GM21360 (cell line): ENCODE measurements at regions not wholly inside any gene's neighbourhood (a gene's known extent, or its start where the extent isn't known, plus 50 kb on each side); places are given as distances from the start of the nearest gene placed in this dataset.

Experiments
- ATAC-seq: cut with Tn5 transposase; IDR thresholded peaks from one replicate; pipeline ENCODE4 v1.9.1; 2021; ENCODE audit warnings: mild to moderate bottlenecking, moderate library complexity; ENCODE audit not compliant: unreplicated experiment

DNA sequence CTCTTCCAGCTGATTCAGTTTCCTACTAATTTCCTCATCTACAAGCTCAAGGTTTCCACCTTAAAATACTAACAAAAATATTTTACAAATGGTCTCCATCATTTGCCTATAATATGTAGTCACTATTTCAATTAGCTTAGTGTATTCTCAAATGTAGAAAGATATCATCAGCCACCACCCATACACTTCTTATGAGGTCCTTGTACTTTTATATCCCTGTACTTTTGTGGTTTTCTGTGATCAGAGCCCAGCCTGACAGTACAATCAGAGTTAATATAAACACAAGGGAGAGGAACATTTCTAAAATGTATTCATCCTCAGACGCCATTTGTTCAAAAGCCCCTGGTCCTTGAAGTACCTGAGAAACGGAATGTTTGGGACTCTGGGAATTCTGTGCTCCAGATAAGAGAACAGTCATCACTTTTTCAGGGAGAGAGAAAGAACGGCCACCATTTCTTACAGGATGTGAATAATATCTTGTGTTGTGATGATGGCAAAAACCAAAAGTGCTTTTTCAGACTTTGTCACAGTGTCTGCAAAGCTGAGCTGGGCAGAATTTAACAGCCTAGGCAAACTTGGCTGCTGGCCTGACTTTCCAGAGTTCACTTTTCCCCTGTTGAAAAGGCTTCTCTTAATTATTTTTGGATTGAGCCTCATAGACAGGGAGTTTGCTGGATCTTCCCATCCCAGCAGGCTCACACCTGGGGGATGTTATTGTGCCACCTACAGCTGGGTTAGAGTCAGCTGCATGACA lies 361.7 kb upstream of the ACVR2A start:
- ATAC-seq: no peak

DNA sequence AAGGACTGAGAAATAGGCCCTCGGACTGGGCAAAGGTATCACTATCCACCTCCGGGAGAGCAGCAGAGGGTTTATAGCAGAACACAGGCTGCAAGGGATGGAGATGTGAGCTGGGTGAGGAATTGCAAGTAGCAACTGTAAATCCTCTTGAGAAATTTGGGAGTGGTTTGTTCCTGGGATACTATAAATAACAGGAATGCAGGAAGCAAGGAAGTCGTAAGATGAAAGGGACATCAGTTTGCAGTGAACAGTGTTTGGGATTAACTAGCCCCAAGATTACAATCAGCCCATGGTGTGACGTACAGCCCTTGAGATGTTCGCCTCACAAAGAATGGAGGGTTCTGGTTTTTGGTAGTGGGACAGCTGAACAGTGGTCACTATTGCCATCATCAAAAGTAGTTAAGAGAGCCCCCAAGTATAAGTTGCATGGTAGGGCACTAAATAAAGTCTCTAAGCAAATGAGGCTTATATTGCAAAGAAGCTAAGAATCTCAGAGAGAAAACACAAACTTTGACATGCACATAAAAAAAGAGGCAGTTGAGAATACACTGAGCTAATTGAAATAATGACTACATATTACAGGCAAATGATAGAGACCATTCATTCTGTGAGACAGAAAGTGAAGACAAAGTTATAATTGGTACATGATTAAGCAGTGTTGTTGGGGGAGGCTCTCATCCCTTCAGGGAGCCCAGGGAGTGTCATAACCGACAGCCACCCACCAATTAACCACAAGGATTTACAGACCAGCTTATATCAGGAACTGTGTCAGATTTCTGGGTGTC lies 362.5 kb upstream of the ACVR2A start:
- no peak for ATAC-seq

DNA sequence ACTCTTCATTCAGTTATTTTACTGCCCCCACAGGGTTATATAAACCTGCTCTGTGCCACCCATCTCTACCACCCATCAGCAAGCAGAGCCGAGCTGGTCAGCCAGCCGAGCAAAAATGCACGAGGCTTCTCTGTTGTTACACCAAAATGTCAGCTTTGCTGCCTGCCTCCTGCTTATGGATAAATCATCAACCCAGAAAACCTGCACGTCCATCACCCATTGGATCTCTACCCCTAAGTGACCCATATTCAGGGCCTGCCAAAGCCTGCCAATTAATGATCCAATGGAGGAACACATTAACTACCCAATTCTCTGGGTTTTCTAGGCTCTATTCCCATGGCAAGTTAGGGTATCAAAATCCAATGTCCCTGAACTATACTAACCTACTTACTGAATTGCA lies 365.5 kb upstream of the ACVR2A start:
- no peak for ATAC-seq

DNA sequence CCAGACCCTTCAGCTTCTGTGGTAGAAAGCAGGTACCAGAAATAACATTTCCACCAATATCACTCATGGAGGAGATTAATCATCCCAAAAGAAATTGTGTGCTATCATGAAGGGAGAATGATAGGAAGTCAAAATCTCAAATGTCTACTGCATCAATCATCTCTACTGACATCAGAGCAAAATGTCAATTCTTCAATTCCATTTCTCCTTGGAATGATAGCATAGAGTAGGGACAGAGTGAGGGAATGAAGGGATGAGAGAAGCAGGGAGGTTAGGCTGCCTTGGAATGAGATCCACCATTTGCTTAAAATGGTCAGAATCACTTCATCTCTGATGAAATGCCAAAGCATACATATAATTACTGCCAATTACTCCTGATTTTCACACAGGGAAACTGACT lies 371.8 kb upstream of the ACVR2A start:
- ATAC-seq: no peak

DNA sequence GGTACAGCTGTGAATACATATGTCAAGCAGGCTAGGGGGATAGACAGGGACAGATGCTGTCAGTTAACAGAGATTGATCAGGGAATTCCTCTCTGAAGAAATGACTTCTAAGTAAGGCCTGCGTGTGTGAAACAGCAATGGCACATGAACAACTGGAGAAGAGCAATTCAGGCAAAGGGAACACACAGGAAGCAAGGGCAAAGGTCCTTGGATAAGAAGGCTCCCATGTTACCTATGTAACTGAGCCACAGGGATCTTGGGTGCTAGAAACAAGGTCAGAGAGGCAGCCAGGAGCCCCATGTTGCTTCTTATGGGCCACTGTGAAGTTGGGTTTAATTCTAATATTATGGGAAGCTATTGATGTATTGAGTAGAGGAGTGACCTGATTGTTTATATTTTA lies 373.7 kb upstream of the ACVR2A start:
- no peak for ATAC-seq

DNA sequence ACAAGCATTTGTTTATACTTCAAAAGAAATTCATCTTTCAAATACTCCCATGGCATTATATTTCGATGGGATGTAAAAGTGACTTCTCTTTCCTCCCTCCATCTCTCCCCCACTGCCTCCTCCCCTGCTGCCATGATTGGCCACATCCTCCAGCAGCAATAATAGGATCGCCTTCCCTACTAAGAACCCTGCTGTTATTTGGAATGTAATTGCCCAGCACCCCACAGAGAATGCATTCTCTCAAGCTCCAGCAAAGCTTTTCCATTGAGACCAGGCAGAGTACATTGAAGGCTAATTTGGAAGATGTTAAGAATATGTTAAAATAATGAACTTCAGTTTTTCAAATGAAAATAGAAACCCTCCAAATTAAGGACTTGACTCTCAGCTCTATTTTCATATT lies 375.4 kb upstream of the ACVR2A start:
- no peak for ATAC-seq

DNA sequence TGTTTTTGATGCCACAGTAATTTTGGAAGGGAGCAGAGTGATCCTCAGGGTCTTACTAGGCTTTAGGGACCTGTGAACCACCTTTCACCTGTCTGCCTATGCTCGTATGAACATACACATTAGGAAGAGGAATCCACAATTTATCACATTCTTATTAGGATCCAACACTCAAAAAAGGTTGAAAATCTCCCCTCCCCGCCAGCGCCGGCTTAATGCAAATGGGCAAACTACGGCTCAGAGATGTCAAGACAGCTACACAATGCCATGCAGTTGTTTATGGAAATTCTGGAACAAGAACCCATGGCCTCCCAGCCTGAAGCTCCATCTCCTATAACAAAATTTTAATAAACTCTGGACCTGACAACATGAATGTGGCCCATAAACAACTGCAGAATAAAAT lies 375.9 kb upstream of the ACVR2A start:
- no peak for ATAC-seq

DNA sequence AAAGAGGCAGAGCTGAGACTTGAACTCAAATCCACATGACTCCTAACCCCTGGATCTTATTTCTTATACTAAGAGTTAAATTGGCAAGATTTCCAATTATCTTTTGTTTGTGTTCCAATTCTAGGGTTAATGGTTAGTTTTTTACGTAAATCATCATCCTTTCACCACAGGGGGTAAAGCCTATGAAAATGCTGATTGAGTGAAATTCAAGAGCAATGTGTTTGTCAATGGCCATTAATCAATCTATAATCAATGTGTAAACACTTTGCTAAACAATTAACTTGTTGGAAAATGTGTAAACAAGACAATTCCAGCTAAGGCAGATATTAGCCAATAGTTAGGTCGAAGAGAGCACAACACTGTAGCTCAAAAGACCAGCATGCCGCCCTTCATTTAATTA lies 376.5 kb upstream of the ACVR2A start:
- no peak for ATAC-seq

DNA sequence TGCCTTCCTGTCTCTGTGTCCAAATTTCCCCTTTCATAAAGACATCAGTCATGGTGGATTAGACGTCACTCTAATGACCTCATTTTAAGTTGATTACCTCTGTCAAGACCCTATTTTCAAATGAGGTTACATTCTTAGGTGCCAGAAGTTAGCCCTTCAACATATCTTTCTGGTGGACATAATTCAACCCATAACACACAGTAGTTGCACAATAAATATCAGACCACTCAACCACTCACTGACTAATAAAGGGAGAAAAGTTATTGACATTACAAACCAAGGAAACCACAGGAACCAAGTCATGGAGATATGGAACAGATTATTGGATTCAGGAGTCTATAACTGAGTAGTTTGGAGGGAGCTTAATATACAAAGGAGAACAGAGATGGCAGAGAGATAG lies 377.4 kb upstream of the ACVR2A start:
- no peak for ATAC-seq

DNA sequence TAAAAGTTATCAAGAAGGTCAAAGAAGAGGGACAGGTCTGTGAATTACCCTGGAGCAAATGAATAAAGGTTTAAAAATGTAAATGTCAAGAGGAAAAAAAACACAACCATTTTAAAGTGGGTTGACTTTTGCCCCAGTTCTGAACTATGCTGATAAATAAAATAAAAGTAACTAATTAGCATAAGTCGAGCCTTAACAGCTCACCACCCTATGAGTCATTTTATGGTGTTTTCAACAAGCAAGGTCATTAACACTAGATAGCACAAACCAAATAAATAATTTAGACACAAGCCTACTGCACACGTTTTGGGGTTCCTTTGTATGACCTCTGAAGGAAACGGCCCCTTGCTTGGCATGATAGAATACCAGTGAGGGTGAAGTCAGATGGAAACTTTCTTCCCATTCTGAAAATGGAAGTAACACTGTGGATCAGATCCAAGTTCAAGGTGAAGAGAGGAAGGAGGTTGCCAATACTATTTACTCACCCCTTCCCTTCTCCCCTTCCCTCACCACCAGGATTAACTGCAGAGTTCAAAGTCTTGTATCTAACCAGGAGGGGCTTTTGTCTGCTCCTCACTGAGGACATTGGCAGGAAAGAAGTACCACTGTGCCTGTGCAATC lies 380.0 kb upstream of the ACVR2A start:
- no peak for ATAC-seq

DNA sequence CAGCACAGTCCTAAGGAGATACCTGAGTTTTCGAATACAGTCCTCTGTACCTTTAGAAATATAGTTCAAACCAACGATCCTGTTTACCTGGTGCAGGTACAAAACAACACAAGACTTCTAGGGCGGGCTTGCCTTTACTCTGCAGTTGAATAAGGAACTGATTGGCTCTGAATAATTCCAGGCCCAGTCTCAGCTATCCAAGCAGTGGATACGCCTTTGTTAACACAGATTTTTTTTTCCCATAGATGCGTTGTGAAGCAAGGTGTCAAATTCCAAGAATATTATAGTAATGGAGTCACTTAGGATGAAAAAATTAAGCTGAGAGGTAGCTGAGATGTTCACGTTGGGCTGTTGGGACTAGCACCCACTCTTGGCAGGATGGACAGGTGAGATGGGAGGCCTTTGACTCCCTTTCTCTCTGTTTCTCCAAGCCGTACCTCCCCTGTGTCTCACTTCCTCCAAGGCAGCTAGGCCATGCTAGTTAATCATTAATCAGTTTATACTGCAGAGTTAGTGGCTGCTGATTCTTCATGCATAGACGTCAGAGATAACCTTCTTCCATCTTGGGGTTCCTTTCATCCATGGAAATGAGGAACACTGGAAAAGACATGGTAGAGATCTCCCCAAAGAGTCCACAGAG lies 380.8 kb upstream of the ACVR2A start:
- no peak for ATAC-seq

DNA sequence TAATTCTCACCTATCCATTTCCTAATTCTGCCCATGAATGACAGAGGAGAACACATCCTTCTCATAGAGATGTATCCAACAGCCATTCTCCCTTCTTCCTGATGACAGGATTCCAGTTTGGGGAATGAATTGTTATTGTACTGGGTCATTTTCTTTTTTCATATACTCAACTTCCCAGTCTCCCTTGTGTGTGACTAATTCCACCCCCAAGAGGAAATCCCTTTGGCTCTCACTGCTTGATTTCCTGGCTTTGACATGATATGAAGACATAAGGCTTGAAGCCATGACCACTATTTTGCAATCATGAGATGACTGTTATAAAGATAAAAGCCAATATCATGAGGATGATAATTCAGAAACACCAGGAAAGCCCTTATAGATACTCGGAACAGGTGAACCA lies 384.7 kb upstream of the ACVR2A start:
- no peak for ATAC-seq

DNA sequence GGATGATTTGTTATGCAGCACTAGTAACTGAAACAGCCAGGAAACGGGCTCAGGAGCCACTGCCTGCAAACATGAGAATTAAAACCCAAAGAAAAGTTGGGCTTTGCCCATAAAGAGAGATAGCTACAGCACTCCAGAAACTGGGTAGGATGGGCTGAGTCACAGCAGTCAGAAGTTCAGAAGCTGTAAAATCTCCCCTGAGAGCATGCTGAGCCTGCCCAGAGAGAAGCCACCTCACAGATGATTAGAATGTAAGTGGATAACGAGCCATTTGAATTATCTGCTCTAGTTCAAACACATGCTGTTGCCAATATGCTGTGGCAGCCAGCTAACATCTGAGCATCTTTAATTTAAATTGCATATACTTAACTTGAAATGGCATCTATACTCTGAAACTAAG lies 388.1 kb upstream of the ACVR2A start:
- ATAC-seq: no peak

DNA sequence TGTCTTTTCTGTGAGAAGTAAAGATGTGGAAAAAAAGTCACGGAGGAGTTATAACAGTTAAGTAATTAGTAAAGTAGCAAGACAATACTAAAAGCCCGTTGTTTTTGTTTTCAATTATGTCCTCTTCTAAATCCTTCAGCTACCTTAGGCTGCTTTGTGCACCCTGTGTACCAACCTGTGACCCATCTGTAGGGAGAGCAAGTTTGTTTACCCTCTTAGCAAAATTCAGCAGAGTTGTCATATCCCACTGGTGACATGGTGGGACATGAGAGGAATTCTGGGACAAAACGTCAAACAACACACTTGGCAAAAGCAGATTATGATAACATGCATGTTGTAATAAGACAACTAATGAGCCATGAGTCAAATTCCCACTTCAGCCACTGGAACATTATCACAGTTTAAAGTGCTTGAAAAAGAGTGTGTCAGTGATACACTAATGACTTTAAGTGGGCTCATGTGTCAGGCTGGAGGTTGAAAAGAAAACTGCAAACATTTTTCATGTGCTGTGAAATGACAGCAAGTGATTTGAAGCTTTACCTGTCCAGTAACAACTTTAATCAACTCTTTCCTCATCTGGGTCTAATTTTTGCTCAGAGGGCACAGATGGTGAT lies 392.8 kb upstream of the ACVR2A start:
- ATAC-seq: no peak

DNA sequence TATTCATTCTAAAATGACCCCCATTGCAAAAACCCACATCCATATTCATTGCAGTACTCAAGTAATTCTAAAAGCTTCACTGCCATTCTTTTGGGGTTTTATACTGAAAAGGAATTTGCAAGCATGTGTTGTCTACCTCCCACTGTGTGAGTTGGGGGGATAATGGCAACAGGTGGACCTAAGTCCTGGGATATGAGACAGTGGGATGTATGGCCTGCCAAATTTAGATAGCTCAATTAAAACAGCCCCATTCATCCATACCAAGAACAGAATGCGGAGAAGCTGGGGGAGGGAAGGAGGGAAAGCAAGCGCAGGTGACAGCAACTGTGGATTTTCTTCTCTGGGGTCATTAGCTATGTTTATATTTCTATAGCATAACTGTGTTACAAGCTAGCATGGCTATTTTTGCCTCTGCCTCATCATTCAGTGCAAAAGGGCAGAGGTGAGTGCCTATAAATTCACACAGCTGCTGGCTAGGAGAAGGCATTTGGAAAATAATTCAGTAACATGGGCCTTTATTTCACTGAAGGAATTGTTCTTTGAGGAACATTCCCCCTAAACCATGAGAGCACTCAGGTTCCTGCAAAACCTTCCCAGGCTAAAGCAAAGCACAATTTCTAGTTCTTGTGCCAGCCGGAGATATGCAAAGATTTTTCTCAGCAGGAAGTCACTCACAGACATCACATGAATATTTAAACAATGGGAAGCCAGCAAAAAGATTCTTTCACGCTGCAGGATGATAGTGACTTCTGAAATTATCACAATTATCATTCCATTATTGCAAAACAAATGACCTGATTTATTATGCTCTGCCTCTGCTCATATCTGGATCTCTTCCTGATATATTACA lies 393.9 kb upstream of the ACVR2A start:
- no peak for ATAC-seq

DNA sequence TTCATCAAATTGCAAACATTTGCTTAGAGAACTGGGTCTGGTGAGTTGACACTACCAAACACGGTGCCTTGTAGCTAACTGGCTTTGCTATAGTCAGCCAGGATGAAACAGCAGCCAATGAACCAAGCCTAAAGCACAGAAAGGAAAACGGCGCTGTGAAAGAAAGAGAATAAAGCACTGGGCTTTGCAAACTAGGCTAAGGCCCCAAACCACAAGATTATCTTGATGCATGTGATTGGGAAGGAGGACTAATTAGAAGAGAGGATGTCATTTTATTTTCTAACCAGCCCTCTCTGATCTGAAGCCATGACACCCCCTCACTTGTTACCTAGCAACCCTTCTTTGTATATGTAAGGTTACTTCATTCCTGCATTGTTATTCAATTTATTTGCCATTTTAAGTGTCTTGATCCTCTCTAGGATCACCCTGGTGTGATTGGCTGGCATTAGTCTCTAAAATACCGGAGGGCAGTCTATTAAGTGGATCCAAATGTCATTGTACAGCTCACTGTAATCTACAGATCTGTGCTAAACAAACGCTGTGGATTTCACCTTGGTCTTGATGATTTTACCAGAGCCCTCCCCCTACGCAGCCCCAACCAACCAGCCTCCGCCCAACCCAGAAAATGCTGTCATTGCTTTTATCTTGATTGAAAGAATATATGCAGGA lies 395.4 kb upstream of the ACVR2A start:
- ATAC-seq: no peak

DNA sequence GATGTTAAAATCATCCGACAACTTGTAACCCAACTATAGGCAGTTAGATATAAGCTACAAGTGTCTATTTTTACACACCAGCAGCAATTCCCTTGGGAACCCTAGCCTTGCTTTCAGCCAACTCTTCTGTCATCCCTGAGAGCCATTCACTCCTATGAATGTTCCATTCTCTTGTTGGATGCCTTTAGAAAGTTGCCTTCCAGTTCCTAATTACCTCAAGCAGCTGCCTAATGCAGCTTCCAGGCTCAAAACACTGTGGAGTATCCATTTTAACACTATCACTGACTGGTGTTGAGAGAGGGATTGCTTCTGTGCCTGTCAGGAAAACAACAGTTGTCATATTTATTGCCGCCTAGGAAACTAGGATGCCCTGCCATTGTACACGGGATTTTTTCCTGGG lies 402.0 kb upstream of the ACVR2A start:
- no peak for ATAC-seq

DNA sequence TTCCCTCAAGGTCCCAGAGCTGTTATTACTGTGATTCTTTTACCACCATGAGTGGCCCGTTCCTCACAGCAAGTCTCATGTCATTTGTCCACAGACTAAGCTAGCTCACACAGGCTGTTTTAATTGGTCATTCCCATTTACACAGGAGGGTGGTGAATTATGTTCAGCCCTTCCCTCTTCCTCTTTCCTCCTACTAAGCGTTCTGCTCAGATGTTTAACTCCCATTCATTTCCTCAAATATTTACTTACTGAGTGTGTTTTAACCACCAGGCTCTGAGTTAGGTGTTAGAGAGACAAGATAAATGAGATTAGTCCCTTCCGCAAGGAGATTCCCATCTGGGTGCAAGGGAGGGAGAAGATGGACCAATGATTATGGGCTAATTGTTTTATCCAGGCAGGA lies 403.6 kb upstream of the ACVR2A start:
- ATAC-seq: no peak

DNA sequence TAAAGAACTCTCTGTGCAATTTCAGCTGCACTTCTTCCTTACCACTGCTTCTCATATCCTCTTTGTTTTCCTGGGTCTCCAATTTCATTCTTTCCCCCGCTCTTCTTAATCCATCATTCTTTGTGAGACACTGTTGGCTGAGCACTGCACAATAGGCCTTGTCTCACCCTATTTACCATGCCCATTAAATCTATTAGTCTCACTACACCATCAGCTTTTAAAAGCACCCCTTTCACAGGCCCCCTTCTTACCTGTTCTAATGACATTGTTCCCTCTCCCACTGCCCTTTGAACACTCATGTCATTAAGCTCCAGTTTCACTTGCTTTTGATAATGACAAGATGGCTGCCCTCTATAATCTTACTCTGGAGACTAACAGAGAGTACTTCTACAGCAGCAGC lies 404.1 kb upstream of the ACVR2A start:
- no peak for ATAC-seq

DNA sequence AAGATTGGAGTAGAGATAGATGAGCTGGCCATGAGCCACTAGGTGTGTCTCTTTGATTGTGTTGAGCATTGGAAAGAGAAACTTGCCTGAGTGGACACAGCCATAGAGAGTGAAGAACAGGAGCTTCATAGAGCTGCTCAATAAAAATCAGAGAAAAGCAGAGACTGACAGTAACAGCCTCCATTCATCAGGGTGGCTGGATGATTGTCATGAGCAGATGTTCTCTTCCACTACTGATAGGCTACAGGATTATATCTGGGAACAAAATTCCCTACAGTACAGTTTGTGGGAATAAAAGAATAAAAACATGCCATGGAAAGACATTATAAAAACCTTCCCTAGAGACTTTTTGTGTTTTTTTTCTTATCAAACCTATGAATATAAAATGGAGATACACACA lies 404.8 kb upstream of the ACVR2A start:
- no peak for ATAC-seq
